GM18505 (cell line): ENCODE measurements at regions not wholly inside any gene's neighbourhood (a gene's known extent, or its start where the extent isn't known, plus 50 kb on each side); places are given as distances from the start of the nearest gene placed in this dataset.

Source experiments
- ATAC-seq: cut with Tn5 transposase; IDR thresholded peaks from one replicate; pipeline ENCODE4 v1.9.1; 2021; ENCODE audit not compliant: unreplicated experiment
- POLR2A ChIP-seq: IDR thresholded peaks from 4 replicates; pipeline ENCODE4 v1.6.1; 2011; ENCODE audit warnings: borderline replicate concordance; ENCODE audit not compliant: insufficient read depth, insufficient read length; ENCODE audit errors: extremely low read depth

DNA sequence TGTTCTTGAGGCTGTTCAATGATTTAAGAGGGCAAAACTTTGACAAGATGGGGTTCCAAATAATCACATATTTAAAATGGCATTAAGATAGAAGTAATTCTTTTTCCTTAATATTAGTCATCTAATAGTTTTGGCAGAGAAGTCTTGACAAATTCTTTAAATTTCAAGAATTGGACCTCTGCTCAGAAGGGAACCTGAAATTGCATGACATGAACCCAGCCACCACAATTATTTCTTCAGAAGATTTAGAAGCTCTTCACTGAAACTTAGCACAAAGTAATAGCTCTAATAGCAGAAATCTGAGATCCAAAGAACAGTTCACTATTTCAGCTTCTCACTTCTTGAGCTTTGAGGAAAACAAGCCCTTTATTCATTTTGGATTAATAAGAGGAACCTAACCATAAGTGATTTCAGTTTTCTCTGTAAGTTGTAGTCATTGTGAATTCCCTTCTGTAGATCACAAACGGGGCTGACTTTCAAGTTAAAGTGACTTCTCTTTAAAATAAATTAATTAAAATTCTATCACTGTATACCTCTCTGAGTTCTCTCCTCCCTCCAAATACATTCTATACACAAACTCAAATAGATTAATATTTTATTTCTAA lies 100.6 kb upstream of the ITGA4 start:
- no peak for TF ChIP-seq POLR2A
- no peak for ATAC-seq

DNA sequence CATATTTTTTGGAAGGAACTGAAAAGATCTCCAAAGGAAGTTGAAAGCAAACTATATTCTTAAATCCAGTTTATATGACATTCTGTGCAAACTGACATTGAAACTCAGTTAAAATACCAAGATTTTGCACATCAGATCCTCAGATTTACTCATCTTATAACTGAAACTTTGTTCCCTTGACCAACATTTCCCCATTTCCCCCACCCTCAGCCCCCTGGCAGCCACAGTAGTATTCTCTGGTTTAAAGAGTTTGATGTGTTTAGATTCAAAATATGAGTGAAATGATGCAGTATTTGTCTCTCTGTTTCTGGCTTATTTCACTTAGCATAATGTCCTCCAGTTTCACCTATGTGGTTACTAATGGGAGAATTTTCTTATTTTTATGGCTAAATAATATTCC lies 99.2 kb upstream of the ITGA4 start:
- peak; percentile 67 for ATAC-seq
- no peak for TF ChIP-seq POLR2A

DNA sequence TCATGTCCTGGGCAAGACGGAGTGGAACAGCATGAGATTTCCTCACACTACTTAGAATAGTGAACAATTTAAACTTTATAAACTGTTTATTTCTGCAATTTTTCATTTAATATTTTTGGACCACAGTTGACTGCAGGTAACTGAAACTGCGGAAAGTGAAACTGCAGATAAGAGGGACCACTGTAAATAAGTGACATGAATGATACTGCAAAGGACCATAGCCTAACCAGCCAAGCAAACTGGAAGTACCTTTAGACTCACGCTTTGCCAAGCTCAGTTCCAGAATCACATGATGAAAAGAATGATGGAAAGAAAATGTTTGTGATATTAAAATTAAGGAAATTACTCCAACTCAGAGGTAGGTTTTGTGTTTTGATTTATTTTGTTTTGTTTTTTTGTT lies 94.6 kb upstream of the ITGA4 start:
- TF ChIP-seq POLR2A = no peak
- no peak for ATAC-seq

DNA sequence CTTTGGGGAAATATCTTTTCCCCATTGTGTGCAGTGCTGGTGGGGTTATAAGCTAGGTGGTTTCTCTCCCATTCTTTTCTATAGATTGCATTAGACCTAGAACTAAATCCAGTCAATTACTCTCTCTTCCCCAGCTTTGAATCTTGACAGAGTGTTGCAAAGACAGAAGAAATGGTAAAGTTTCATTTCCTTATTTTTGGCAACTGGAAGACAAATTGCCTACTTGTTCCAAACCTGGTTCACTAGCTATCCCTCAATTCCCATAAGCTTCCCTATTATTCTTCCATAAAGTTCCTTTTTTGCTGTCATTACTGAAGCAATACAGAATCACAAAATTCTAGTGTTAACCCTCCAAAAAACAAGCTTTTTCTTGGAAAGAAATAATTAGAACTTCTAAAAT lies 94.0 kb upstream of the ITGA4 start:
- no peak for TF ChIP-seq POLR2A
- no peak for ATAC-seq

DNA sequence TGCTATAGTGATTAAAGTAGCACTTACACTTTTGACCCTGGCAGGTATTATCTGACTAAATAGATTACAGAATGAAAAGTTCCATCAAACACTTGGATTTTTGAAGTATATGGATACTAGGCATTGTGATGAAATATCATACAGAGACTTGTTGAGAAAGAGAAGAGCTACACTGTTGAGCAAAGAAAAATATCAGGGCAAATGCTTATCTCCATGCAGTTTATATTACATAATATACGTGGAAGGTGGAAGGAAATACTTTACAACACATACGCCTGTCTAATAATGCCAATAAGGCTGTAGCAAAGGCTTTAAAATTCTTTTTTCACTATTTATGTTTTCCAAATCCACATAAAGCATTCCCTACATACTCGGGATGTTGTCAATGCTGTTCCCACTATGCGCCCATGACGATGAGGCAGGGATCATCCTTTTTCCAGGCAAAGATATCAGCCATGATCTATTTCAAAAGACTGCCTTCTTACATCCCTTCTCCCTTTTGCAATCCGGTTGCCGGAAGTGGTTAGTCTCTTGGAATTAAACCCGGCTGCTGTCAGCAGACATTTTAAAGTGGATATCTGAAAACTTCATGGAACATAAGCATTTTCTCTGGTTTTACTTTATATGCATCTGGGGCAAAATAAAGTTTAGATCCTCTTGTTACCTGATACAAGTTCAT lies 92.6 kb upstream of the ITGA4 start:
- ATAC-seq = no peak
- TF ChIP-seq POLR2A = no peak

DNA sequence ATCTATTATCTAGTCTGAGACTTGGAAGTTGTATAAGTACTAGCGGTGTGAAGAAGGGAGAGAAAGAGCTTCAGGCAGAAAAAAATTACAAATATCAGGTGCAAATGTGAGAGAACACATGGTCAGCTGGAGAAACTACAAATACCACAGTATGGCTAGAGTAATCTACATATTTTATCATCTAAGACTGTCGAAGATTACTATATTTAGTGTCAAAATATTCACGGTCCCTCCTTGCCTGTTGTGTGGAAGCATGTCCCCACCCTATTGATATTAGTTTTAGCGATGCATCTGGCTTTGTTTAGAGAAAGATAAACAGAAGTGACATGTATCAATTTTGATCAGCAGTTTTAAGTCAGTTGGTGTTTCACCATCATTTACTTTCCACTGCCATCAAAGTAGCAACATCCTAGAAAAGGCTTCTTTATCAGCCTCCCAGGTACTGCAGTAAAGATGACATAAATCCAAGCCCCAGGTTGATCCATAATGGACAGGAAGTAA lies 90.5 kb upstream of the ITGA4 start:
- no peak for TF ChIP-seq POLR2A

DNA sequence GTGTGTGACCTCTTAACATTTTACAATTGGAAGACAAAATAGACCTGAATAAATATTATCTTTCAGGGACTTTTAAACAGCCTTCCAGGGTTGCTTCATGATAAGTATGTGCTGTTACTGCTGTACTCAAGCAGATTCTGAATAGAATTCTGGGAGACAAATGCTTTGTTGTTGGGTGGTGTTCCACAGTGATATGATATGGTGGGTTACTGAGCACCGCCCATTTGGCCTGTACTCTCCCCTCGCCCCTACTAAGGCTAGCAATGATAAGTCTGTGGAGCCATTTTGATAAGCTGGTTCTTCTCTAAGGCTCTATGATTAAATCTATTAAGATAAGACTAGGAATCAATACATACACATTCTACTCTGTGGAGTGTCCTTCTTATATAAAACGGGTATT lies 89.8 kb upstream of the ITGA4 start:
- no peak for TF ChIP-seq POLR2A
- no peak for ATAC-seq

More for the DNA sequence above, 90.5 kb upstream of the ITGA4 start:
- ATAC-seq = no peak

DNA sequence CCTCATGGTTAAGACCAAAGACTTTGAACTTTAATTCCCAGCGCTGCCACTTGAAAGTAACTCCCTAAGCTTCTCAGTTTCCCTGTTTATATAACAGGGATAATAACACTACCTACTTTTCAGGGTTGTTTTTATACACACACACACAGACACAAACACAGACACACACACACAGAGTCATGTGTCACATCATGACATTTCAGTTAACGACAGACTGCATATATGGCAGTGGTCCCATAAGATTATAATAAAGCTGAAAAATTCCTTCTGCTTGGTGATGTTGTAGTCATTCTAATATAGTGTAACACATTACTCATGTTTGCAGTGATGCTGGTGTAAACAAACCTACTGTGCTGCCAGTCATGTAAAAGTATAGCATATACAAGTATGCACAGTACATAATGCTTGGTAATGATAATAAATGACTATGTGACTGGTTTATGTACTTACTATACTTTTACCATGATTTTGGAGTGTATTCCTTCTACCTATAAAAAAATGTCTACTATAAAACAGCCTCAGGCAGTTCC lies 89.2 kb upstream of the ITGA4 start:
- ATAC-seq = no peak
- no peak for TF ChIP-seq POLR2A

DNA sequence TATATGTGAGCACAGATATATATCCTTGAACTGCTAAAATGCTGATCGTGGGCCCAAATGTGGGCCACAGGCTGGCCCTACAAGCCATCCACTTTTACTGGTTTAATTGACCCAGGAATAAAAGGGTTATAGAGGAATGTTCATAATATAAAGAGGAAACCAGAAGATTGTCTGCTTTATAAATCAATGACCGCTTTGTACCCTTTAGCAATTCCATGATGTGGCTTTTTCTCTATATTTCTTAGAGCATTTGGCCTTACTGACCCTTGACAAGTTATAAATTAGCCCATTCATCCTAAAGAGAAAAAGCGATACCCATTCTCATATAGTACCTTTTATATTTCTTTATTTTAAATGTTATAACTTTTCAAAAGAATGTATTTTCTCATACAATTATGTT lies 87.1 kb upstream of the ITGA4 start:
- ATAC-seq = no peak
- TF ChIP-seq POLR2A = no peak

DNA sequence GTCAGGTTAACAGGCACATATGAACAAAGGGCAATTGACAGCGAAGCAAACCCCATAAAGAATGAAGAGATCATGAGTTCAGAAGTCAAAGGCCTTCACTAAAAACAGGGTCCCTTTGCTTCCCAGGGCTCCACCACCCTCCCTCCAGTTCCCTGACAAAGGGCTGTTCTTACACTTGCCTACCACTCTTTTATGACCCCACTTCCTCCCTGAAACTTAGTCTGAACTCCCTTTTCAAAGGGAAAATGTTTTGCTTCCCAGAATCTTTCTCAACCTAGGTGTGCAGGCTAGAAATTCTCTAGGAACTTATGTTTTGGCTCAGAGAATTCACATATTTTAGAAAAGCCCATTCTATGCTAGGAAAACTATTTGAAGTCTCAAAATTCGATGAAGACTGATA lies 86.0 kb upstream of the ITGA4 start:
- TF ChIP-seq POLR2A = no peak
- no peak for ATAC-seq

DNA sequence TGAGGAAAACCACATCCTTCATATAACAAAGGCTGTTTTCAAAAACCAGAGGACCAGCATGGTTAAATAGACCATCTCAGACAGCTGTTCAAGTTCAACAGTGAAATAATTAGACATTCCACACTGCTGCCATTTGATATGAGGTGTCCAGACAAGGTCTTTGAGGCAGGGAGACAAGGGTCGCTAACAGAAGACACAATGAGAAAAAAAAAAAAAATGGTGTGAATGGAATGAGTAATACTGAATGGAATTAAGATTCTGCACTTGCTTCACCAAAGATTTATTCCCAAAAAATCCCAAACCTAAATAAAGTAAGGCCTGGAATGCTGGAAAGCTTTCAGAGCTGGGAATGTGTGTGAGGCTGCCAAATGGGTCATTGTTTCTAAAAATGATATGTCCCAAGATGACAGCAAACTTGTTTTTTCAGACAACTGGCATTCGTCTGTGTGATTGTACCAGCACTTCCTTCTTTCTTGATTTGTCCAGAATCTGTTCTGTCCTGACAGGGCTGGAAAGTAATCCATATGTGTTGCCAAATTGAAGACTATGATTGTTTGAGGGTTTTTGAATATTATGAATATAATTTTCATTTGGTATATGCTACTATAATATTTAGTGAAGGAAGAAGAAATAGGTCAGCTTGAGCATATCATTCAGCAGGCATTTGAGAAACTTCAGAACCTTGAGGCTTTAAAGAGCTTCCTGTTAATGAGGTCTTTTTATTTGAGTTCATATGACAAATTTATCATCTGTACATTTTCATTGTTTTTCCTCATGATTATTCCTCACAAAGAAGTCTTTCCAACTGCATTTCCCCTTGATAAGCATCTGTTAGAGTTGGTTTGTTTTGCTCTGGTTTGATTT lies 85.2 kb upstream of the ITGA4 start:
- ATAC-seq = no peak
- no peak for TF ChIP-seq POLR2A

DNA sequence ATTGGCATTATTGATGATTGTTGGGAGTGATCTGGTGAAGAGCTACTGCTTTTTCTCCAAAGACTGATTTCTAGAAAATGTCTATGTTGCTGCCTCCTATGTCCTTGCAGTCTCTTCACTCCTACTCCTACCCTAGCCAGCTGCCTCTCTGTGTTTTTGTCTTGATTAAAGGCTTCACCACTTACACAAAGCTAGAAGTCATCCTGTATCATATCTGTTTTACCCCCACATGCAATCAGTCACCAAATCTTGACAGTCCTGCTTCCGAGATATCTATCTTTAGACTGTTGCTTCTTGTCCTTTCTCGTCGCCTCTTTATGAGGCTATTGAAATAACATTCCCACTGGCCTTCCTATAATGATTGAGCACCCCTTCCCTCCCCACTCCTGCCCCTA lies 84.5 kb upstream of the ITGA4 start:
- ATAC-seq = no peak
- no peak for TF ChIP-seq POLR2A

DNA sequence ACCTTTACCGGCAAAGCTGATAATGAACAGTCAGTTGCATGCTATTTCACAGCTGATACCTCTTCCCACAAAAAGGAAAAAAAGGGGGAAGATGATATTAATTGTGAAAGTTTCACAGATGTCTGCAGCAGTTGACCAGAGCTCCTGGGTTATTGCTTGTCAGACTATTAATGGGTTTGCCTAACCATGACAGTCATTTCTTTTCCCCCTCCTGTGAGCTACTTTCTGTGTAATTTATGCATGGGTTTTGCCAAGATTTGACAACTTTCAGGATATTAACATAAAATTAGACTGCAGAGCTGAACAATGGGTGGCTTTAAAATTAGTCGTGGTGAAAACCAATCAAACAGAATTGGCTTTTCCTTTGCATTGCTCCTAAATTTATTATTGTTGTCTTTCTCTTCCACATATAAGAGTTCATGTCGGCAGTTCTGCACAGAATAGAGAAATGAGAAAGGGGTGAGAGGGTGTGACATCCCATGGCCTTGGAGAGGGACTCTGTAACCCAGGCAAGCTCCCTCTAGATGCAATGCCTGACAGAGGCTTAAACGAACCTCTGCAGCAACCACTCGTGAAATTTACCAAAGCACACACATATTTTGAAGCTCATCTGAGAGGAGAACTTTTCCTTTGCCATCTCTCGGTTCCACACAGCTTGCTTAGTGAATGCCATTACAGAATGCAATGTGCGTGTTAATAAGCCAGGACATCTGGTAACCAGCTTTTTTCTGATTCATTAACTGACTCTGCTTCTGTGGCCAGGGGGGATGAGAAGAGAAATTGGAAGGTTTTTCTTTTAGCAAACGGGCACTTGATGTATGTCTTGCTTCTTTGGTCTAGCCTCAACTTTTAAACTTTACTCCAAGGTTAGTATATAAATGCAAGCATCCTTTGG lies 82.2 kb upstream of the ITGA4 start:
- TF ChIP-seq POLR2A = no peak
- ATAC-seq = peak; percentile 72

DNA sequence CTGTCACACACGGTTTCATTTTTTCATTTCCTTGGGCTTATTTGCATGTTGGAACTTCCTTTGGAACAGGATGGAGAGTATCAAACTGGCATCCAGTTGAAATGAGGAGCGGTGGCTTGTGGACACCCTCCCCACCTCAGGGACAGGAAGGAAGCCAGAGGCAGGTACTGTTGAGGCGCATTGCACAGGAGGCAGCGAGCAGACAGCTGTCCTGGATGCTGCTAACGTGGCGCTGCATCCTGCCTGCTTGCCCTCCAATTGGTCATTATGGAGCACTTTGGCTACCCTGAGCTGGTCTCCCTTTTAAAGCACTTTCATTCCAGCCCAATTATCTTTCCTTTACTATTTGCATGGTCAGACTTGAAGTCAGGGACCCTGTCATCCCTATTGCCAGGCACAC lies 80.7 kb upstream of the ITGA4 start:
- no peak for TF ChIP-seq POLR2A
- no peak for ATAC-seq
